HepG2 (cell line): ENCODE measurements at regions not wholly inside any gene's neighbourhood (a gene's known extent, or its start where the extent isn't known, plus 50 kb on each side); places are given as distances from the start of the nearest gene placed in this dataset.

Experiments
- ATAC-seq: fragments of 200-7000 bp; cut with Tn5 transposase; 3 replicates; pipeline ENCODE4 v1.9.1; 2020; ENCODE audit warnings: mild to moderate bottlenecking, moderate library complexity
- BruUV-seq: library from RNA; stranded (reverse); fragments of 400-500 nt; replicated peaks from 2 replicates; lab custom pipeline; 2021; lab: Mats Ljungman, UMichigan
- CTCF ChIA-PET: fragments of 300-600 bp; formaldehyde crosslinking; extraction: SDS; loops from one replicate; lab custom pipeline; 2021; ENCODE audit warnings: low total read pairs, inconsistent platforms, low intra/inter-chr PET ratio; lab: Yijun Ruan, JAX
- POLR2A ChIA-PET: fragments of 350-600 bp; sonication (Branson Sonifier 250); formaldehyde crosslinking; loops from one replicate; lab custom pipeline; 2020; ENCODE audit warnings: antibody characterized with exemption, inconsistent platforms; lab: Yijun Ruan, JAX
- DNase-seq: peaks from one replicate; pipeline ENCODE4 v3.0.0-alpha.2; 2015; ENCODE audit warnings: low spot score
- FAIRE-seq: peaks from 3 replicates; lab custom pipeline; 2011; peaks lifted over from hg19 to GRCh38; lab: Jason Lieb, UNC
- H2AFZ ChIP-seq: one replicate; pipeline ENCODE4 v1.6.1; 2011; ENCODE audit warnings: low read length, inconsistent platforms
- H3K27ac ChIP-seq: fragments of 300-600 bp; 3 replicates; pipeline ENCODE4 v1.8.0; 2011; ENCODE audit warnings: mixed run types, mild to moderate bottlenecking, mixed read lengths, low read length, inconsistent platforms; ENCODE audit not compliant: insufficient read depth; ENCODE audit errors: extremely low read length
- H3K27me3 ChIP-seq, 2 experiments: fragments of 200-600 bp in 1 of 2; 2 replicates in 1 of 2; 3 replicates in 1 of 2; pipeline versions ENCODE4 v1.6.0 to v1.8.0; 2011; ENCODE audit warnings: low read length in 2 of 2, mild to moderate bottlenecking in 2 of 2, moderate library complexity in 2 of 2, inconsistent platforms in 1 of 2; ENCODE audit not compliant: insufficient read depth in 2 of 2, control insufficient read depth in 1 of 2
- H3K36me3 ChIP-seq, 2 experiments: fragments of 200-600 bp in 1 of 2; replicated peaks in 1 of 2; 2 replicates in 1 of 2; 3 replicates in 1 of 2; pipeline versions ENCODE4 v1.5.1 to v1.8.0; 2011; ENCODE audit warnings: low read length in 2 of 2, inconsistent platforms in 1 of 2; ENCODE audit not compliant: insufficient read depth in 2 of 2, control insufficient read depth in 1 of 2
- H3K4me1 ChIP-seq: 2 replicates; pipeline ENCODE4 v1.5.1; 2012; ENCODE audit warnings: low read length, inconsistent platforms; ENCODE audit not compliant: insufficient read depth
- H3K4me2 ChIP-seq: 2 replicates; pipeline ENCODE4 v1.6.0; 2011; ENCODE audit warnings: low read depth, low read length, inconsistent platforms
- H3K4me3 ChIP-seq, 3 experiments: fragments of 200-600 bp in 1 of 3; sonication (generic), shearing (Covaris generic) in 1 of 3; replicated peaks in 1 of 3; 2 replicates each; pipeline ENCODE4 v1.5.1; 2011 to 2016; ENCODE audit warnings: low read length in 3 of 3, inconsistent platforms in 2 of 3, low read depth in 2 of 3, mild to moderate bottlenecking in 2 of 3, control low read depth in 1 of 3, mixed read lengths in 1 of 3; ENCODE audit not compliant: insufficient read depth in 1 of 3
- H3K79me2 ChIP-seq: one replicate; pipeline ENCODE4 v1.6.1; 2011; ENCODE audit warnings: low read length, inconsistent platforms; ENCODE audit not compliant: insufficient read depth
- H3K9ac ChIP-seq: 2 replicates; pipeline ENCODE4 v1.6.0; 2011; ENCODE audit warnings: mild to moderate bottlenecking, low read depth, low read length, inconsistent platforms; ENCODE audit not compliant: insufficient read depth
- H3K9me3 ChIP-seq: 2 replicates; pipeline ENCODE4 v1.5.1; 2012; ENCODE audit warnings: mild to moderate bottlenecking, low read length
- H4K20me1 ChIP-seq: 2 replicates; pipeline ENCODE4 v1.6.0; 2011; ENCODE audit warnings: inconsistent platforms, mild to moderate bottlenecking, low read length, moderate library complexity; ENCODE audit not compliant: insufficient read depth
- BHLHE40 ChIP-seq: IDR thresholded peaks from 2 replicates; pipeline ENCODE4 v1.6.1; 2011; ENCODE audit warnings: low read length, improper control_type of control experiment
- CHD4 ChIP-seq: fragments of 200-600 bp; sonication (generic); IDR thresholded peaks from 2 replicates; pipeline ENCODE4 v1.7.0; 2017; ENCODE audit warnings: mild to moderate bottlenecking, low read length, borderline replicate concordance
- HOXA5 ChIP-seq: sonication (generic); formaldehyde crosslinking; IDR thresholded peaks from 2 replicates; pipeline ENCODE4 v1.4.0; 2020; ENCODE audit warnings: missing genetic modification reagents
- MAFF ChIP-seq: IDR thresholded peaks from 2 replicates; pipeline ENCODE4 v1.6.1; 2011; ENCODE audit warnings: low read depth, low read length, improper control_type of control experiment
- SRSF9 ChIP-seq: fragments of 200-400 bp; formaldehyde crosslinking; IDR thresholded peaks from 2 replicates; pipeline ENCODE4 v1.6.1; 2018; ENCODE audit warnings: borderline replicate concordance, mild to moderate bottlenecking, low read depth, low read length; ENCODE audit not compliant: insufficient read depth, poor library complexity, severe bottlenecking
- SYNCRIP ChIP-seq: fragments of 200-400 bp; formaldehyde crosslinking; IDR thresholded peaks from 2 replicates; pipeline ENCODE4 v1.6.1; 2018; ENCODE audit warnings: mild to moderate bottlenecking, low read depth, low read length; ENCODE audit not compliant: insufficient read depth
- ZFP82 ChIP-seq: sonication (generic); formaldehyde crosslinking; IDR thresholded peaks from 2 replicates; pipeline ENCODE4 v1.5.1; 2020; ENCODE audit warnings: mild to moderate bottlenecking, missing genetic modification reagents, borderline replicate concordance
- ZNF263 ChIP-seq: sonication (generic); formaldehyde crosslinking; IDR thresholded peaks from 2 replicates; pipeline ENCODE4 v1.4.0; 2020; ENCODE audit warnings: missing genetic modification reagents
- ZNF484 ChIP-seq: sonication (generic); formaldehyde crosslinking; IDR thresholded peaks from 2 replicates; pipeline ENCODE4 v1.5.1; 2020; ENCODE audit warnings: mild to moderate bottlenecking, low read depth, missing genetic modification reagents, borderline replicate concordance
- ZNF510 ChIP-seq: sonication (generic); formaldehyde crosslinking; IDR thresholded peaks from 2 replicates; pipeline ENCODE4 v1.4.0; 2020; ENCODE audit warnings: low read depth, mild to moderate bottlenecking, missing genetic modification reagents
- ZNF550 ChIP-seq: sonication (generic); formaldehyde crosslinking; IDR thresholded peaks from 2 replicates; pipeline ENCODE4 v1.4.0; 2020; ENCODE audit warnings: mild to moderate bottlenecking, missing genetic modification reagents, borderline replicate concordance
- ZNF562 ChIP-seq: sonication (generic); formaldehyde crosslinking; IDR thresholded peaks from 2 replicates; pipeline ENCODE4 v1.8.0; 2022; ENCODE audit warnings: missing genetic modification reagents, borderline replicate concordance
- ZNF788 ChIP-seq: sonication (generic); formaldehyde crosslinking; IDR thresholded peaks from 2 replicates; pipeline ENCODE4 v1.5.0; 2020; ENCODE audit warnings: mild to moderate bottlenecking, missing genetic modification reagents, borderline replicate concordance
- WGBS: methylation state at CpG from one replicate; pipeline ENCODE4 v1.1.6; 2017; ENCODE audit warnings: low lambda C conversion rate; 5-methylcytosine and 5-hydroxymethylcytosine counted together
- in situ Hi-C: cut with HindIII; loops from 2 replicates; pipeline ENCODE4 v1.10.0; 2017; ENCODE audit warnings: low pct_unique_long_range_greater_than_20kb; ENCODE audit not compliant: extremely low pct_ligation_motif_present
- intact Hi-C: fragments of 100-400 bp; cut with micrococcal nuclease; formaldehyde crosslinking; loops from one replicate; pipeline ENCODE4 v1.10.0; 2022; ENCODE audit not compliant: unreplicated experiment
- TF ChIP-seq, protein P1 (sequence below): sonication (generic); formaldehyde crosslinking; IDR thresholded peaks from 2 replicates; pipeline ENCODE4 v1.4.0; 2020; ENCODE audit warnings: low read depth, mild to moderate bottlenecking, missing genetic modification reagents
- TF ChIP-seq, protein P2 (sequence below): sonication (generic); formaldehyde crosslinking; IDR thresholded peaks from 2 replicates; pipeline ENCODE4 v1.5.0; 2020; ENCODE audit warnings: missing genetic modification reagents

DNA sequence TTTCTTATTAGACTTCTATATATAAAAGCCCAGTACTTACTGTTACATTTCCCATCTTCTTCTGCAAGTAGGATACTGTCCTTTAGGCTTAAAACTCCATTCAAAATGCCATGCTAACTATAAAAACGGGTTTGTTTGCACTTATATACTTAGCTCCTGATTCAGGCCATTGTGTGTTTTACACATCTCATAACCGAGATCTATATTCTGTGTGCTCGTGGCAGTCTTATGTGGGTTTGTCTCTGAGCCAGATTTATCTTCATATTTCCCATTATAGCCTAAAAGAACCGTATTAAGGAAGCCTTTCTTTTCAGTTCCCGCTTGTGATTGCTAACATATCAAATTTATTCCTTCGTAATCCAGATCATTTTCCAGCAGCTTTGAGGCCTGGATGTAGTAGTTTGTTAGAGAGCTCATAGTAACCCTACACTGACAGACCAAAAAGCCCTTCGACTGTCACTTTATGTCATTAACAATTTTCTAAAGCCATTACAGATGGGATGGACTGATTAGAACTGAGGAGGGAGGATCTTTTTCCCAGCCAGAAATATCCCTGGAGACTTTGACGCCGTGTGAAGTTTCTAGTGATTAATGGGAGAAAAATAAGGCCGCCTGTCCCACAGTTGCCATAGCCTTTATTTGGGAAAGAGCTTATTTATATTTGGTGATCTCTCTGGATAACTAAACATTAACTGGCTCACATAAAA, 508.5 kb downstream of the FOXG1 start:
- Histone ChIP-seq H2AFZ (no peak overlapping the region), H3K9ac (no peak overlapping the region), H3K4me2 (no peak overlapping the region), H3K36me3 (no peaks in the 10 kb centered on the region), H3K27me3 (no peaks in the 10 kb centered on the region), H3K27ac (no peak overlapping the region), H3K79me2 (no peaks in the 10 kb centered on the region), H3K9me3 (peaks cover 86% of the 10 kb centered on the region), H3K4me3 (no peak overlapping the region), H3K4me1 (no peaks in the 10 kb centered on the region), H4K20me1 (no peaks in the 10 kb centered on the region)
- CTCF ChIA-PET: no interaction called here
- no TSS peak for BruUV-seq
- no peak for ATAC-seq
- in situ Hi-C loops: no loop called here
- 8% methylated on average over 10 of the region's 10 CpGs for WGBS
- POLR2A ChIA-PET: no interaction called here
- intact Hi-C loops: no loop called here
- FAIRE-seq: no peak
- TF ChIP-seq ZNF550 (CRISPR knock-in tag) (no peak), MAFF (no peak), ZNF263 (CRISPR knock-in tag) (no peak), ZNF510 (CRISPR knock-in tag) (no peak), HOXA5 (CRISPR knock-in tag) (no peak), ZNF788 (no peak), ZNF562 (CRISPR knock-in tag) (no peak), CHD4 (no peak), ZFP82 (CRISPR knock-in tag) (no peak), BHLHE40 (no peak), SYNCRIP (no peak), ZNF484 (CRISPR knock-in tag) (no peak), SRSF9 (no peak)
- TF ChIP-seq, protein P1, sequence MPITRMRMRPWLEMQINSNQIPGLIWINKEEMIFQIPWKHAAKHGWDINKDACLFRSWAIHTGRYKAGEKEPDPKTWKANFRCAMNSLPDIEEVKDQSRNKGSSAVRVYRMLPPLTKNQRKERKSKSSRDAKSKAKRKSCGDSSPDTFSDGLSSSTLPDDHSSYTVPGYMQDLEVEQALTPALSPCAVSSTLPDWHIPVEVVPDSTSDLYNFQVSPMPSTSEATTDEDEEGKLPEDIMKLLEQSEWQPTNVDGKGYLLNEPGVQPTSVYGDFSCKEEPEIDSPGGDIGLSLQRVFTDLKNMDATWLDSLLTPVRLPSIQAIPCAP: no peak
- TF ChIP-seq, protein P2, sequence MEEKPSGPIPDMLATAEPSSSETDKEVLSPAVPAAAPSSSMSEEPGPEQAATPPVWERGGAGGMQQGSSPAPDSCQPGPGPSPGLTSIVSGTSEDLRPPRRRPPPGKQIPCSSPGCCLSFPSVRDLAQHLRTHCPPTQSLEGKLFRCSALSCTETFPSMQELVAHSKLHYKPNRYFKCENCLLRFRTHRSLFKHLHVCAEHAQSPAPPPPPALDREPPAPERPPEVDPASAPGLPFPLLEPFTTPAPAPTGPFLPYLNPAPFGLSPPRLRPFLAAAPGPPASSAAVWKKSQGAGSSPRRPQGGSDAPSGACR: no peak
- DNase-seq: no peak
